ENCODE measurements at regions not wholly inside any gene's neighbourhood (a gene's known extent, or its start where the extent isn't known, plus 50 kb on each side); places are given as distances from the start of the nearest gene placed in this dataset.

GRCh38 chr21:27586986-27587385, 620.1 kb upstream of the ADAMTS5 start:
- Histone ChIP-seq H3K9me3 (no peaks in the 10 kb centered on the region), H3K4me1 (no peaks in the 10 kb centered on the region), H3K36me3 (no peaks in the 10 kb centered on the region), H3K27ac (no peak overlapping the region), H3K27me3 (no peaks in the 10 kb centered on the region), H3K4me3 (no peak overlapping the region)
- TF ChIP-seq EP300 (IDR thresholded peaks at IDR 0.05) (no peak), CTCF (IDR thresholded peaks at IDR 0.05) (no peak), POLR2A (IDR thresholded peaks at IDR 0.05) (no peak), POLR2AphosphoS5 (IDR thresholded peaks at IDR 0.05) (no peak)
- WGBS, 5 donors = 95 to 97% (median 96%) methylated on average over 10 of the region's 10 CpGs
- DNase-seq = no peak
- intact Hi-C loops (cut with DNase I; ENCODE audit: low total_unique reads) = no loop called here

GRCh38 chr21:27586326-27586725, 619.4 kb upstream of the ADAMTS5 start:
- Histone ChIP-seq H3K27me3 (no peaks in the 10 kb centered on the region), H3K36me3 (no peaks in the 10 kb centered on the region), H3K27ac (no peak overlapping the region), H3K4me3 (no peak overlapping the region), H3K9me3 (no peaks in the 10 kb centered on the region), H3K4me1 (no peaks in the 10 kb centered on the region)
- no peak for DNase-seq
- no peak for TF ChIP-seq POLR2AphosphoS5 (IDR thresholded peaks at IDR 0.05)
- TF ChIP-seq POLR2A (IDR thresholded peaks at IDR 0.05) = no peak
- TF ChIP-seq CTCF (IDR thresholded peaks at IDR 0.05) = no peak
- TF ChIP-seq EP300 (IDR thresholded peaks at IDR 0.05) = no peak
- WGBS, 5 donors = 48 to 75% (median 56%) methylated on average over 3 of the region's 3 CpGs
- intact Hi-C loops (cut with DNase I; ENCODE audit: low total_unique reads) = no loop called here

DNA sequence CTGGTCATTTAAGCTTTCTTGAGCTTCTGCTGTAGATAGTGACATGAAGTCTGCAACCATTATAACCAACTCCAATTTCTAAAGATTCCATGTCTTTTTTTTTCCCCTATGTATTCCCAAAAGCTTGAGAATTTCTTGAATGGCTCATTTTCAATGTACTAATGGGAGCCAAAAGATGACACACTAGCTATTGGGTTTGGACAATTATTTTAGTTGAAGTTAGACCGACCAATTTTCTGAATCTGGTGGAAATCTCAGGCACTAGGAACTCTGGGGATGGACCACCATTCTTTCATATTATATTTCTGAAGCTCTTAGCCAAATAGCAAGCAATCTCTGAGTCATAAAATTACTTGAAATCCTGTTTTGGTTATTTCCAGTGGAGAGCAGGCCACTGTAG, 617.4 kb upstream of the ADAMTS5 start:
- Histone ChIP-seq H3K9me3 (no peaks in the 10 kb centered on the region), H3K4me3 (no peak overlapping the region), H3K36me3 (no peaks in the 10 kb centered on the region), H3K27ac (no peak overlapping the region), H3K27me3 (no peaks in the 10 kb centered on the region), H3K4me1 (no peaks in the 10 kb centered on the region)
- DNase-seq = no peak
- 81 to 94% (median 86%) methylated on average over 1 of the region's 1 CpG for WGBS, 5 donors
- TF ChIP-seq CTCF (IDR thresholded peaks at IDR 0.05) (no peak), EP300 (IDR thresholded peaks at IDR 0.05) (no peak), POLR2A (IDR thresholded peaks at IDR 0.05) (no peak), POLR2AphosphoS5 (IDR thresholded peaks at IDR 0.05) (no peak)
- intact Hi-C loops (cut with DNase I; ENCODE audit: low total_unique reads) = no loop called here

DNA sequence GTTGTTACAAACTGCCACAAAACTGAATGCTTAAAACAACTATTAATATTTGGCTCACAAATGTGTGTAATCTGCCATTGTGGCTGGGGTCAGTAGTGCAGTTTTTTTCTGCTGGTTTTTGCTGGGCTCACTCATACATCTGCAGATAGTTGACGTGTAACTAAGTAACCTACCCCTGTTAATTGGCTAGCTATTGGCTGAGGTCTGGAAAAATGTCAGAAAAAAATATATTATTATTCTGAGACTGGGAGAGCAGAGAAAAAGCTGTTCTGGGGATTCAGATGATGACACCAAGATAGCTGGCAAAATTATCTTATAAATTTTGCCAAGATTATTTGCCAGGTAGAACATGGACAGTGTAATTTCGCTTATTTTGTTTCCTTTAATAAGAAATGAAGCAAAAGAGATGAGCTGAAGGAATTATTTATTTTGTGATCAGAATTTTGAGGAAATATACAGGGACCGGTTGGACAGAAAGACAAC, 616.1 kb upstream of the ADAMTS5 start:
- Histone ChIP-seq H3K4me3 (no peak overlapping the region), H3K4me1 (no peaks in the 10 kb centered on the region), H3K27me3 (no peaks in the 10 kb centered on the region), H3K27ac (no peak overlapping the region), H3K9me3 (no peaks in the 10 kb centered on the region), H3K36me3 (no peaks in the 10 kb centered on the region)
- 71 to 83% (median 80%) methylated on average over 3 of the region's 3 CpGs for WGBS, 5 donors
- DNase-seq = no peak
- TF ChIP-seq EP300 (IDR thresholded peaks at IDR 0.05) = no peak
- no peak for TF ChIP-seq CTCF (IDR thresholded peaks at IDR 0.05)
- TF ChIP-seq POLR2AphosphoS5 (IDR thresholded peaks at IDR 0.05) = no peak
- intact Hi-C loops (cut with DNase I; ENCODE audit: low total_unique reads) = no loop called here
